ENCODE measurements at regions not wholly inside any gene's neighbourhood (a gene's known extent, or its start where the extent isn't known, plus 50 kb on each side); places are given as distances from the start of the nearest gene placed in this dataset.

DNA sequence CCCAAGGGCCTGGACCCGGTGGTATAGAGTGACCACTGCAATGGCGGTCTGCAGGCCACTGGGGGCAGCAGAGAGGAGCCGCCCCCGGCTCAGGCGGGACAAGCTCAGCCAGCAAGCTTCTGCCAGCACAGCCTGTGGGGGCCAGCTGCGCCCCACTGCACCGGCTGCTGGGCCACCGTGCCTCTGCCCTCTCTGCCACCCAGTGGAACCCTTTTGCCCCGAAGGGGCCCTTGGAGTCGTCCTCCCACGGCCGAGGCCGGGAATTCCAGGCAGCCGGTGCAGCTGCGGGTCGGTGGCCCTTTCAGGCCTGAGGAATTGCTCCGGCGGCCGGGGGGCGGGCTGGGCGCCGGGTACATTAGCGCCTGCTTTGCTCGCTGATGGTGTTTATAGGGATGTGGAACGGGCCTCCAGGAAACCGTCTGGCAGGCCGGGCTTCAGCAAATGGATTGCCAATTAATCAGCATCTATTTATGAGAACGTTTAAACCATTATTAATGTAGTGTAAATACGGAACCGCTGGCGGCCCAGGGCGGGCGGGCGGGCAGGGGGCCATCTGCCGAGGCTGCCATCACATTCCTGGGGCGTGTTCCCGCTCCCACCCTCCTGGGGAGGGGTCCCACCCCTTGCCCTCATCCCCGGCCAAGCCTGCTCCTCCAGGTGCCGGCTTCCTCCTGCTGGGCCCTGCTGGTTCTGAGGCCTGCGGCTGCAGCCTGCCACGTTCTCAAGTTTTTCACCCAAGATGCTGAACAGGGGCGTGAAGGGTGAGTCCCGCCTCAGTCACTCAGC lies 127.4 kb downstream of the BARX1 start:
- DNase-seq, result peak; percentile 68

DNA sequence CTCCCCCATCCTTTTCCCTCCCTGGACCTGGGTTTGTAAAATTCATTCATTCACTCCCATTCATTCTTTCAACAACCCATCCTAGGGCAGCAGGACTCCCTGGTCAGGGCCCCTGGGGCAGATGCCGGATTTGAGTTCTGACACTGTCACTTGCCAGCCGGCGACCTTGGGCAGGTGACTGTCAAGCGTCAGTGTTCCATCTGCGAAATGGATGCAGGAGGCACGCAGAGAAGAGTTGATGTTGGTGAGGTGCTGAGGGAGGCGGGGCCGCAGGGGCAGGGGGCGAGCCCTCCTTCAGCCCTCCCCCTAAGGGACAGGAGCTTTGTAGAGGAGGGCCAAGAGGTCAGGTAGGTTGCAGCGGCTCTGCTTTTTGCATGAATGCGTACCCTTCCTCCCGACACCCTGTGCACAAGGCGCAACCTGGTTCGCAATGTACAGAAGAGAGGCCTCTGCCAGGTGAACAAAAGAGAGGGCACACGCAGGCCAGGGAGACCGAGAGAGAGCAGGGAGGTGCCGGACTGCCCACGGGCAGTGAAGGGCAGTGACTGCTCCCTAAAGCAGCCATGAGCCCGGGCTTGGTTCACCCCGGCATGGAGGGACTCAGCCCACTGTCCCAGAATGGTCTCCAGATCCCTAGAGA lies 128.1 kb downstream of the BARX1 start:
- DNase-seq, result peak; percentile 41

- peak; percentile 83 for DNase-seq
Measured at GRCh38 chr9:93826209-93826608, 128.9 kb downstream of the BARX1 start.

GRCh38 chr9:93825348-93826115 lies 129.6 kb downstream of the BARX1 start:
- DNase-seq, result peak; percentile 52

DNA sequence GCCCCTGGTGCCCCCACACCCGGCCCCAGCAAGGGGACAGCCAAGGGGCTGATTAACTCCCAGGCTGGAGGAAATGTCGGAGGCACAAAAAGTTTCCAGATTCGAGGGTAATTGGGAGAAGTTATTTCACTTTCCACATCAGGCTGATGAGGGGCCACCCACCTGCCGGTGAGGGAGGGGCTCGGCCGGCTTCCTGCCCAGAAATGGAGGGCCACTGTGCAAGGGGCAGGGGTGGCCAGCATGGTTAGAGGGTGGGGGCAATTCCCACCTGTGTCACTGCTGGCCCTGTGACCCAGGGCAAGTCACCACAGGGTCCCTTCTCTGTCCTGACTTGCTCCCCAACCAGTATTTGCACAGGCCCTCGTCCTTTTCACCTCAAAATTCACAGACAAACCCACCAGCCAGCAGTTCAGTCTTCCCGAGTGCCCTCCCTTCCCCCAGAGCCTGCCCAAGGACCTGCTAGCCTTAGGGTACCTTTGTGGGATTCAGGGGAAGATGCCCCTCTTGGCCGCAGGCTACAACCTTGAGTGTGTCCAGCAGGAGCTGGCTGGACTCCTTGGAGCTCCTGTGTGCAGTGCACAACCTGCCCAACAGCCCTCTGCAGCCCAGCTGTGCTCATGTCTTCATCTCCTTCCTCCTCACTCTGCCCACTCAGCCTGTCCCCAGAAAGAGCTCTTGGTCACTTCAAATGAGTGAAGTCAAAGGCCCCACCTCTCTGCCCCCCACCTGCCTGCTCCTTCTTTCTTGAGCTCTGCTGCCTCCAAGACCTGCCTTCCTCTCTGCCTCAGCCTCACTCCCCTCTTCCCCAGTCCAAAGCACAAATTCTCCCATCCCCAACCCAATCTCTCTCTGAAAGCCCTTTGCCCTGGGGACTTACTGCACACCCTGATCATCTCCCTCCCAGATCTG lies 130.5 kb downstream of the BARX1 start:
- DNase-seq, result peak; percentile 50

DNA sequence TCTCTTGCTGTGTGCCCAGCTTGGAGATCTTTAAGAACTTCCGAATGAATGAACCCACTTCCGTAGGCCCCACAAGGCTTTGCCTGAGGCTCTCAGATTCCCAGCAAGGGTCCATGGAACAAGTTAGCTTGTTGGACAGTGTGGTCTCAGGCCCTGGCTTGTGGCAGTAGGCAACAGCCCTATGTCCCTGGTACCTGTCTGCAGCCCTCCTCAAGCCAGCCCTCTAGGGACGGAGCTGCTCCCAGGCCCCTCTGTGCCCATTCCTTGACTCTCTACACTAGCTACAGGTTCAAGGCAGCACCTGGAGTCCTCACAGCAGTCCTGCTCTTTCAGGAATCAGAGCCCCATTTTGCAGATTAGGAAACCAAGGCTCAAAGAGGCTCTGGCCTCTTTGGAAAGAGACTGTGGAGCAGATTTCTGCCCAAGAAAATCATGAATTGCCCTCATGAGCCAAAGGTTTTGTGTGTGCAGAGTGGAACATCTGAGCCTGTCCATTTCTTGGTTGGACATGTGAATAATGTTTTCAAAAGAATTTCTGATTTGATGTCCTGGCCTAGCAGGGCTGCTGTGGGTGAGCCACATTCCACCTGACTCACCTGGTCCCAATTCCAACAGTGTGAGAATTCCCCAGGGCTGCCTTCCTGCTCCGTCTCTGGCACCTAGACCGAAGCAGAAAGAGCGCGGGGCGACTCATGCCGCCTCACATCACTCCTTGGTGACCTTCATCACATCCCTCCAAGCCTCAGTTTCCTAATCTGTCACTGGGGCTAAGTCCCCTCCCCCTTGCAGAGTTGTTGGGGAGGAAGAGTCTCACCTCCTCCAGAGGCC lies 131.7 kb downstream of the BARX1 start:
- no peak for DNase-seq

DNA sequence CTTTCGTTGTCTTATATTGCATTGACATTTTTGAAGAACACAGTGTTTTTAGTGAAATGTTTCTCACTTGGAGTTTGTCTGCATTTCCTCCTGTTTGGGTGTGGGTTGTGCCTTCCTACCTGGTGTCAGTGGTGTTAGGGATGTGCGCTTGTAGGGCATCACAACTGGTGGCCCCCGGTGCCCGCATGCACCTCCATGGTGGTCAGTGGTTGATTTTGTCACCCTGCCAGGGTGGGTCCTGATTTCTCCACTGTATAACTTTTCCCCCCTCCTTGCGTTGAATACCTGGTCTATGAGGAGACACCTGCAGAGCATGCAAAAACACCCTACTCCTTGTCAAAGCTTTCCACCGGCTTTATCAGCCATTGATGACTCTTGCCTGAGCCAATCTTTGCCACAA lies 132.9 kb downstream of the BARX1 start:
- peak; percentile 44 for DNase-seq

DNA sequence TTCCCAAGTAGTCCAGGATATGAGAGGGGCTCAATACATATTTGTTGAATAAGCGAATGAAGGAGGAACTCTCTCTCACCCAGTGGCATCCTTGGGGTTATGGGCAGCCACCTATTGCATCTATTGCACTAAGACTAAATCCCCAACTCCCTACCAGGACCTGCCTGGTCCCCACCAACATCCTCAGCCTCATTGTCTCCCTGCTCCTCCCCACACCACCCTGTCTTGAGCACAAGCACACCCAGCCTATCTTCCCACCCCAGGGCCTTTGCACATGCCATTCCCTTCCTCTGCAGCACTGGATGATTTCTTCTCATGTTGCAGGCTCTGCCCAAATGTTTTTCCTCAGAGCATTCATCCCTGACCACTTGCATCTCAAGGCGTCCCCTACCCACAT lies 133.8 kb downstream of the BARX1 start:
- DNase-seq, result no peak

DNA sequence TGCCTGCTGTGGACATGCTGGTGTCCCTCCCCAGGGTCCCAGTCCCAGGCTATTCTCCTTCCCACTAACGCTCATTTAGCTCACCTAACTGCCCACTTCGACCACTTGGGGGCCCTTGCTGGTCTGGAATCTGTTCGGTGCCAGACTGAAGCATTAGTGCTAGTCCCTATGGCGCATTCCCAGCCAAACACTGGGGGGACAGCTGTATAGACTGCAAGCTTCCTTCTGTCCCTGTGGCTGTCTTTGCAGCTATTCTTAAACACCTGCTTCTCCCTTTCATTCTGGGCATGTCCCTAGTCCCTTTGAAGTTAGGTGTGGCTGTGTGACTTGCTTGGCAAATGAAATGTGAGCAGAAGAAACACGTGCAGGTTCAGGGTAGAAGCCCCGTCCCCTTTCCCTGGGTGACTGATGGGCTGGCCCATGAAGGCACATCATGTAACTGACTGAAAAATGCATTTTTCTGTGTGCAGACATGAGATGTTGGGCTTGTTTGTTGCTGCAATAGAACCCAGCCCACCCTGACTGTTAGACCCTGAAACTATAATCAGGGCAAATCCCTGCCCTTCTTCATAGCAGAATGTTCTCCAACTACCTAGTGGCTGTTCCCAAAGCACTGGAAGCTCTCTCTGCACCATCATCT lies 134.4 kb downstream of the BARX1 start:
- DNase-seq, result peak; percentile 50

DNA sequence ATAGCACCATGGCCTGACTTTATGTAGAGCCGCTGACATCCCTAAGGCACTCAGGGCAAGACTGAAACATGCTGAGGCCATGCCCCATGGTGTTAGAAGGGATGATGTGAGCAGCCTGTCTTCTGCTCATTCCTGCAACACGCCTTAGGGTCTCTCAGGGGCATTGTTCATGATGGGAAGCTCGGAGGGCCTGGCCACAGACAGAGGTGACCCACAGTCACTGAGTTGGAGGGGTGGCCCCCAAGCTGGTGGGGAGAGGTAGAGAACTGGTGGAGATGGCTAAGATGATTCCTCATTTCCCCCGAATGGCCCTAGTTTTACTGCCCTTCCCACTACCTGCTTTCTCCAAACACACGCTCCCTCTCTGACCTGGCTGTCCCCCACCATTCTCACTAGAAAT lies 135.2 kb downstream of the BARX1 start:
- no peak for DNase-seq

DNA sequence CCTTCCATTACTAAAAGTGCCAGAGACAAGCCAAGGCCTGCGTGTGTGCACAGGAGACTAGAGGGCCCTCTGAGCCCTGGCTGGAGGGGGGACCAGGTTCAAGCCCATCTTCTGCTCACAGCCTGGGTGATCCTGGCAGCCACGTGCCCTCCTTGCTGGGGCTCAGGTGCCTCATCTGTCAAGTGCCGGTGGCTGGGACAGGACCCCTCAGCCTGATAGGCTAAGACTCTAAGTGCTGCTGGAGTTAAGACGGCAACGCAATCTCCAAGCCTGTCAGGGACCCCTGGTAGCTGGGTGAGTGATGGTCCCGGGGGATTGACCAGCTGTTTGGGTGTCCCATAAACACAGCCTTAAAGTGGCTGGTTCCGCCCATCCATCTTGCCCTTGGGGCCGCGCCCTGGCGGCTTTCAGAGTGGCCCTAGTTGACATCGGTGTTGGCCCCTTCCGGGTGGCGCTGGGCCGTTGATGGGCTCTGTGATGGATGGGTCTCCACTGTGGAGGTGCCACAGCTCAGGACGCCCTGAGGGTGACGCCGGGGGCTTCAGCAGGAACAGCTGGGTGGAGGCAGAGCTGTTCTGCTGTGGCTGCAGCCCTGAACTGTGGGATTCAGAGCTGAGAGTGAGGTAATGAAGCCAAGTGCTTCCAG lies 136.2 kb downstream of the BARX1 start:
- peak; percentile 59 for DNase-seq

- DNase-seq, result no peak
Measured at GRCh38 chr9:93818237-93818636, 136.9 kb downstream of the BARX1 start.

DNA sequence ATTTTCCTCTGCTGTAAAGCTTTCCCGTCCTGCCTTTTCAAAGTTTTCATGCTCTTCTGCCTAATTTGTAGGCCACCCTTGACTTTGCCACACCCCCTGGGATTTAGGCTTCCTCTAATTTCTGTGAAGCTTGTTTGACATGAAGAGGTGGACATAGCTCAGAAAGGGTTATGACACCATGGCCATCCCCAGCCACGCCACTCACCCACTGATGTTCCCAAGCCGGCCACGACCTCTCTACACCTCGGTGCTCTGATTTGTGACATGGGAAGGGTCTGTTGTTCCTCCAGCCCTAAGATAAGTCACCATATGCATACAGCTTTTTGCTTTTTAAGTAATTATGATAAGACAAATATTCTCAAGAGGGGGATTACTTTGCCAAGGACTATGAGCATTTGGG lies 139.5 kb downstream of the BARX1 start:
- DNase-seq, result no peak

- no peak for DNase-seq
Measured at GRCh38 chr9:93815135-93815534, 140.0 kb downstream of the BARX1 start.

DNA sequence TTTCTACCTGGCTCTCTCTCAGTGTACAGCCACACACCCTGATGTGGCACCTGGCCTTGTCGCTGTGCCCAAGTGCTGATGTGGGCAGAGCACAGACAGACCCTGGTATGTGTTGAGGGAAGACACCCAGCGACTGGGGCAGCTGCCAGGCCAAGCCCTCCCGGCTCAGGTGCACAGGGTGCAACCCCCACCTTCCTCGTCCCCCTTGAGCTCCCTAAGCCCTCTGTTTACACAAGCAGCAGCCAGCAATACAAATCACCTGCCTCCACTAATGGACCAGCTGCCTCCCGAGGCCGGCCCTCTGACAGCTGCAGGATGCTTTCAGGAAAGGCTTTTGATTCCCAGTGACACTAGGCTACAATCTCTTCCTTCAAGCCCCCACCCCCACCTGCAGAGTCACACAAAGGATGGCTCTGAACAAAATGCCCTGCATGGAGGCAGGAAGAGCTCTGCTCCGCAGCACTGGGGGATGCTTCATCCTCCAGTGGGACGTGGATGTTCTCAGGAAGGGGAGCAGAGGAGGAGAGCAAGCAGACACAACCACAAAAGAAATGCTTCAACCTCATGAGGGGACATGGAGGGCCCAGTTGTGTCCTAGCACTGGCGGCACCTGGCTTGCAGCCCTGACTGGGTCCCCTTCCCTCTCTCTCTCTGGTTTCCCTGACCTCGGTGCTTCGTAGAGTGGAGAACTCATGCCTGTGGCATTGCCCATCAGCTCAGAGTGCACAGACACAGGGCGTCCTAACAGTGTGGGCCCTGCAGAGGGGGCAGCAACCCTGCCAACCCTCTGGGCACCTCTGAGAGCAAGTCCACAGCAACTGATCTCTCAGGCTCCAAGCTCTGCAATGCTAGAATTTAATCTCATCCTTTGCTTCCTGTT lies 140.8 kb downstream of the BARX1 start:
- DNase-seq, result peak; percentile 51

DNA sequence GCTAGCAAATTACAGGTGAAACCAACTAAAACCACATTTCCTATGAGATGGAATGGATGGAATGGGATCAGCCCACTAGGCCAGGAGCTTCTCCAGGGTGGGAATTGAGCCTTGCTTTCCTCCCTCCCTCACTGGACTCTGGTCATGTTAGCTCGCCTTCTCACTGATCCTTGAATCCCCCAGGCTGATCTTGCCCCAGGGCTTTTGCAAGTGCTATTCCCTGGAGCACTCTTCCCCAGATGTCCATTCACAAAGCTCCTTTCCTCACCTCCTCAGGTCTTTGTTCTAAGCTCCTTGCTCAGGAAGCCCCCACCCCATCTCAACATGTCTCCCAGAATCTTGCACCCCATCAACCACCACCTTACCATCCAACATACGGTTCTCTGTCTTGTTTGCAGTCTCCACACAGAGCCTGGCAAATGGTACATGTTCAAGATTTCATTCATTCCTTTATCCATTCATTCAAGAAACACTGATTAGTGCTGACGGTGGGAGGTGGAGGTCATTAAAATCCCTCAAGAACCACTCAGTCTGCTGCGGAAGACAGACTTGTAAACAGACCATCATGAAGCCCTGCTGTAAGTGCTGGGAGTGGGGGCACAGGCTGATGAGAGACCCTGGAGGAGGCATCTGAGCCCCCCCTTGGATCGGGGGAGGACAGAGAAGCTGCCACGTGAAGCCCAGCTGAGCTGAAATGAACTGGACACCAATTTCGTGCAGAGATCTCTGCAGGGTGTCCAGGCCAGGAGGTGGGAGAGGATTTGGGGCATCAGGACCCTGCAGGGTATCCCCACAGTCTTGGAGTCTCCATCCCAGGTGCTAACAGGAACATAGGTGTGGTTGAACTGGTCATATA lies 141.7 kb downstream of the BARX1 start:
- DNase-seq, result peak; percentile 51

DNA sequence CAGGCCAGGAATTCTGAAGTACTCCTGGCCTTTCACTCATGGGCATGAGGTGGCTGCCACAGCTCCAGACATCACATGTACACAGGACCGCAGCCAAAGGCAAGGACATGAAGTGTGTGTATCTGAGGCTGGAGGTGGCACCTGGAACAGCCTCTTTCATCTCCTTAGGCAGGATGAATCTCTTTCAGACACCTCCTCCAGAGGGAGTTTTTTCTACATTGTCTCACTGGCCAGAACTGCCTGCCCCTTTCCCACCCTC lies 142.8 kb downstream of the BARX1 start:
- no peak for DNase-seq

GRCh38 chr9:93810028-93810971 lies 144.9 kb downstream of the BARX1 start:
- peak; percentile 61 for DNase-seq

Measured in activated effector memory CD4-positive, alpha-beta T cell treated with anti-CD3 and anti-CD28 coated beads, Interleukin-2, amount 50 U/mL, for 16 hours (primary cell).